Endothelial cell of umbilical vein (primary cell): ENCODE measurements at regions not wholly inside any gene's neighbourhood (a gene's known extent, or its start where the extent isn't known, plus 50 kb on each side); places are given as distances from the start of the nearest gene placed in this dataset.

Source experiments
- CTCF ChIP-seq, 2 donors: IDR thresholded peaks; 1 replicate in 1 of 2; 2 replicates in 1 of 2; pipeline ENCODE4 v1.5.1; 2011; ENCODE audit warnings: low read length in 2 of 2, mild to moderate bottlenecking in 2 of 2, moderate library complexity in 2 of 2, control low read depth in 1 of 2, inconsistent platforms in 1 of 2, low read depth in 1 of 2; ENCODE audit not compliant: insufficient read depth in 1 of 2; ENCODE audit errors: extremely low read depth in 1 of 2
- POLR2AphosphoS5 ChIP-seq: IDR thresholded peaks from 2 replicates; pipeline ENCODE4 v1.6.1; 2012; ENCODE audit warnings: low read depth, mild to moderate bottlenecking, control low read depth, low read length, moderate library complexity; ENCODE audit not compliant: insufficient read depth

- TF ChIP-seq CTCF (IDR thresholded peaks at IDR 0.05; ENCODE audit: extremely low read depth in 1 of 2, insufficient read depth in 1 of 2, low read depth in 1 of 2, low read length in 2 of 2): no peak
- no peak for TF ChIP-seq POLR2AphosphoS5
Observed at GRCh38 chr17:27203241-27203640, 90.7 kb upstream of the WSB1 start.
